ENCODE measurements at regions not wholly inside any gene's neighbourhood (a gene's known extent, or its start where the extent isn't known, plus 50 kb on each side); places are given as distances from the start of the nearest gene placed in this dataset.

DNA sequence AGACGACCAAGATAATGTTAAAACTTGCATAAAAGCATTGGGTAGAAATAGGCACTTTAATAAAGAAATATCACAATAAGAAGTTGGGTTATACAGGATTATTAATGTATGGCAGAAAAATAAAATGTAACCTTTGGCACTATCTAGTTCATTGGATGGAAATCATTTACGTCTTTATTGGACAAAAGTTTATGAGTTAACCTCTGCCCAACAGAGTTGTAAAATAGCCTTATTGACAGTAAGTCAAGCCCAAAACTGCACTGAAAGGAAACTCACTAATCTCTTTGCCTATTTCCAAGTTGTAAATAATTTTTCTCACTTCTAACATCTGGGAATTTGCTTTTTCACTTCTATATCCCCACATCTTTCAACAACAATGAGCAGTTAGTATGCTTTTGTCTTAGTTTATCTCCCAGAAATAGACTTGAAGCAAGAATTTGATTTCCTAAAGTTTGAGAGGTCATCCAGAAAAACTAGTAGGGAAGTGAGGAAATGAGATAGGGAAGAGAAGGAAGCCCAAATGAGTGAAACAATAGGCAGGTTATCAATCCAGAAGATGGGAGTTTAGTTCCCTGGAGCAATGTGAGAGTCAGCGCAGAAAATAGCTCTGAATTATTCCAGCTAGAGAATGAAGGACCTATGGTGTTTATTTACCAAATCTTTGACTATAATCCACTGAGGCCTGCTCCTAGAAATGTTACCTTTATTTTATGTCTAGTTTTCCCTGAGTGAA lies 434.8 kb downstream of the CCER1 start:
- Histone ChIP-seq H3K9me3 (no peaks in the 10 kb centered on the region), H3K27me3 (no peaks in the 10 kb centered on the region), H3K36me3 (no peaks in the 10 kb centered on the region), H3K4me3 (no peak overlapping the region), H3K27ac (no peak overlapping the region), H3K4me1 (peaks cover 3% of the 10 kb centered on the region)
- TF ChIP-seq POLR2AphosphoS5 (IDR thresholded peaks at IDR 0.05; ENCODE audit: insufficient read depth in 1 of 2, low read depth in 1 of 2): no peak
- no peak for DNase-seq (ENCODE audit: extremely low spot score in 2 of 2)
- intact Hi-C loops (cut with DNase I): no loop called here

- peaks cover 11% of the 10 kb centered on the region for H3K4me1 ChIP-seq
- no peak overlapping the region for H3K27ac ChIP-seq
- no peak for TF ChIP-seq CTCF (IDR thresholded peaks at IDR 0.05)
- TF ChIP-seq POLR2A (IDR thresholded peaks at IDR 0.05): no peak
- no peak for TF ChIP-seq POLR2AphosphoS5 (IDR thresholded peaks at IDR 0.05; ENCODE audit: insufficient read depth in 1 of 2, low read depth in 1 of 2)
- no peak for DNase-seq (ENCODE audit: extremely low spot score in 2 of 2)
- no peak overlapping the region for H3K4me3 ChIP-seq
- intact Hi-C loops (cut with DNase I): no loop called here
- no peaks in the 10 kb centered on the region for H3K36me3 ChIP-seq
- H3K27me3 ChIP-seq: no peaks in the 10 kb centered on the region
- H3K9me3 ChIP-seq: no peaks in the 10 kb centered on the region
Measured at GRCh38 chr12:90519285-90519684, 435.7 kb downstream of the CCER1 start.

DNA sequence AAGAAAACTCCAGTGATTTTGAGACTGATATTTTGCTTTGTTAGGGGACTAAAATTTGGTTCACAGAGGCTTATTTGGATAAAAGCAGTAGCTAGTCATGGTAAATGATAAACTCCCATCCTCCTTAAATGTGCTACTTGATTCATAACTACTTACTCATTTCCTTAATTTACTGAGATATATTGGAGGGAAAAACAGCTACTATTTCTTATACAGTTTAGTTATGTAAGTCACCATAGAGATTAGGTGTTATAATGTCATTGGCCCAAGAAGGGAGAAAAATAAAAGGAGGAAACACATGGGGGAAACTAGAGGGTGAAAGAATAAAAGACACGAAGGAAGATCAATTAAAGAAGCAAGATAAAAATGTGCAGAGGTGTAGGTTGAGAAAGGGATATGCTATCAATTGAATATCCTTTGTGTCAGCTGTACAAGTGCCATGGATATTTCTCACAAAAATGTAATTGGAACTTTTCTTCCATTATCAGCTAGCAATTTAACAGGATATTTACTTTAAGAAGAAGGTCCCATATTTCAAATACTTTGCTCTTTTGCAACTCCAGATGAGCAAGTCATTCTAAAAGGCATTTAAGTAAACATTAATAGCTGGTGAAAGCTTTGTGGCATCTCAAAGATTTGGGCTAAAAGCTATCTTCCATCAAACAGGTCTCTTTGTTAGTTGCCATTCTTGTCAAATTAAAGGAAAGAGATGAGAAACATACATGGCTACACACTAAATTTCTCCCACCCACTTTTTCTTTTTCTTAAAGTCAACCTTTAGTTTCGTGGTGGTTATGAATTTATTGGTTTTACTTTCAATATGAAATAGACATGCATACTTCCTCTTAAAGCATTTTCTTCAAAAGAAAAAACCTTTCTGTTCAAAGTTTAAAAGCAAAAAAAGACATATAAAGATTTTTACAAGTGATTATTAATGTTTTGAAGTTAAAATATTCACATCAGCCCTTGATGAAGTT lies 439.5 kb downstream of the CCER1 start:
- Histone ChIP-seq H3K9me3 (no peaks in the 10 kb centered on the region), H3K36me3 (no peaks in the 10 kb centered on the region), H3K4me3 (no peak overlapping the region), H3K27me3 (no peaks in the 10 kb centered on the region), H3K4me1 (peaks cover 11% of the 10 kb centered on the region), H3K27ac (no peak overlapping the region)
- no peak for TF ChIP-seq POLR2A (IDR thresholded peaks at IDR 0.05)
- no peak for TF ChIP-seq POLR2AphosphoS5 (IDR thresholded peaks at IDR 0.05; ENCODE audit: insufficient read depth in 1 of 2, low read depth in 1 of 2)
- no peak for TF ChIP-seq CTCF (IDR thresholded peaks at IDR 0.05)
- intact Hi-C loops (cut with DNase I): no loop called here
- no peak for DNase-seq (ENCODE audit: extremely low spot score in 2 of 2)

DNA sequence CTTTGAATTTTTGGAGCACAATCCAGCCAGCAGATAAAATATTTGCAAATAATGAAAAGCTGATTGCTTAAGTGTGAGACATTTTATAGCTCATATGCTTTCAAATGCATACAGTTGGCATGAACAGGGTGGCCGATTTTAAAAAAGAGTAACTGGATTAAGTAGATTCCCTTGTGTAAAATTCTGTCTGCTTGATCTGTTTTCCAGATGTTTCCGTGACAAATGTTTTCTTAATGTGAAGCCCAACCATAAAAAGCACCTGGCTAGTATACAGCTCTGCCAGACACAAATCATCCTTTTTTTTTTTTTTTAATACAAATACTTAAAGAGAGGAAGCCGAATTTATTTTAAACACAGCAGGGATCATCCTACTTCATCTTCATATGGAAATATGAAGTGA lies 440.7 kb downstream of the CCER1 start:
- Histone ChIP-seq H3K27me3 (no peaks in the 10 kb centered on the region), H3K36me3 (no peaks in the 10 kb centered on the region), H3K9me3 (no peaks in the 10 kb centered on the region), H3K4me1 (peaks cover 11% of the 10 kb centered on the region), H3K4me3 (no peak overlapping the region), H3K27ac (no peak overlapping the region)
- intact Hi-C loops (cut with DNase I): no loop called here
- no peak for DNase-seq (ENCODE audit: extremely low spot score in 2 of 2)
- TF ChIP-seq CTCF (IDR thresholded peaks at IDR 0.05) (no peak), POLR2AphosphoS5 (IDR thresholded peaks at IDR 0.05; ENCODE audit: insufficient read depth in 1 of 2, low read depth in 1 of 2) (no peak), POLR2A (IDR thresholded peaks at IDR 0.05) (no peak)

DNA sequence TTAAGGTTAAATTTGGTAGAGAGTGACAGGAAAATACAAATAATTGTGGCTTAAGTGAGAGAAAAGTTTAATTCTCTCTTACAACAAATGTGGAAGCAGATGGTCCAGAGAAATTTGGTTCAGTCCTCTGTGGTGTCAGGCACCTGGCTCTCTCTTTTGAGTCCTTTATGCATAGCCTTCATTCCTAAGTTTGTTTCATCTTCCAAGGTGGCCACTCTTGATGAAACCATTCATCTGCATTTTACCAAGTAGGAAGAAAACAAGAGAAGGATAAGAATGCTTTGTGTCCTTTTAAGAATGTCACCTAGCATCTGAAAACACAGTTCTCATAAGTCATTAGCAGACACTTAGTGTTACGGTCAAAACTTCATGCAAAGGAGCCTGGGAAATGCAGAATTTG lies 442.5 kb downstream of the CCER1 start:
- no peak for DNase-seq (ENCODE audit: extremely low spot score in 2 of 2)
- intact Hi-C loops (cut with DNase I): no loop called here
- no peak overlapping the region for H3K4me3 ChIP-seq
- H3K36me3 ChIP-seq: no peaks in the 10 kb centered on the region
- H3K9me3 ChIP-seq: no peaks in the 10 kb centered on the region
- peaks cover 11% of the 10 kb centered on the region for H3K4me1 ChIP-seq
- H3K27ac ChIP-seq: no peak overlapping the region
- TF ChIP-seq POLR2AphosphoS5 (IDR thresholded peaks at IDR 0.05; ENCODE audit: insufficient read depth in 1 of 2, low read depth in 1 of 2) (no peak), CTCF (IDR thresholded peaks at IDR 0.05) (no peak), POLR2A (IDR thresholded peaks at IDR 0.05) (no peak)
- H3K27me3 ChIP-seq: no peaks in the 10 kb centered on the region

Data from vagina (tissue), 2 donors.